Vagina (tissue), 2 donors: ENCODE measurements at regions not wholly inside any gene's neighbourhood (a gene's known extent, or its start where the extent isn't known, plus 50 kb on each side); places are given as distances from the start of the nearest gene placed in this dataset.

Experiments
- POLR2A ChIP-seq, 2 donors: fragments of 450-650 bp; IDR thresholded peaks; one replicate each; pipeline ENCODE4 v1.6.1; 2017; ENCODE audit warnings: antibody characterized with exemption in 2 of 2, mild to moderate bottlenecking in 2 of 2, moderate library complexity in 2 of 2
- POLR2AphosphoS5 ChIP-seq, 2 donors: sonication (generic); formaldehyde crosslinking; IDR thresholded peaks; one replicate each; pipeline ENCODE4 v1.9.0; 2017; ENCODE audit warnings: antibody characterized with exemption in 2 of 2, mild to moderate bottlenecking in 2 of 2, low read depth in 1 of 2; ENCODE audit not compliant: insufficient read depth in 1 of 2
- TF ChIP-seq, protein P1 (sequence below), 3 experiments: fragments of 450-650 bp in 2 of 3; fragments of 200-600 bp in 1 of 3; sonication (generic) in 1 of 3; IDR thresholded peaks; one replicate each; pipeline ENCODE4 v1.5.1; 2017 to 2019; ENCODE audit warnings: antibody characterized with exemption in 3 of 3, mild to moderate bottlenecking in 2 of 3, moderate library complexity in 2 of 3

DNA sequence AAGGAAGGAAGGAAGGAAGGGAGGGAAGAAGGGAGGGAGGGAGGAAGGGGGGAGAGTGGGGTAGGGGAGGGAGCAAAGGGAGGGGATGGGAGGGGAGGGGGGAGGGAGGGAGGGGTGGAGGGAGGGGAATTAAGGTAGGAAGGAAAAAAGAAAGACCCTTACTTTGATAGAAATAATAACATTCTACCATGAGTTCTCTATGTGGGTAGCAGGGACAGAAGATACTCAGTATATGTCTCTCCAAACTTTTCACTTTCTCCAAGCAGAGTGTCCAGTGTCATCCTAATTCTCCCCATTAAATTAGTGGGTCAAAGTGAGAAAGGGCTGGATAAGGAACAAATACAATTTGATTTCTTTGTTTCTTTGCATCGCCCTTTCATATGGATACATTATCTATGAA is 553.4 kb upstream of the USP15 start:
- TF ChIP-seq, protein P1, sequence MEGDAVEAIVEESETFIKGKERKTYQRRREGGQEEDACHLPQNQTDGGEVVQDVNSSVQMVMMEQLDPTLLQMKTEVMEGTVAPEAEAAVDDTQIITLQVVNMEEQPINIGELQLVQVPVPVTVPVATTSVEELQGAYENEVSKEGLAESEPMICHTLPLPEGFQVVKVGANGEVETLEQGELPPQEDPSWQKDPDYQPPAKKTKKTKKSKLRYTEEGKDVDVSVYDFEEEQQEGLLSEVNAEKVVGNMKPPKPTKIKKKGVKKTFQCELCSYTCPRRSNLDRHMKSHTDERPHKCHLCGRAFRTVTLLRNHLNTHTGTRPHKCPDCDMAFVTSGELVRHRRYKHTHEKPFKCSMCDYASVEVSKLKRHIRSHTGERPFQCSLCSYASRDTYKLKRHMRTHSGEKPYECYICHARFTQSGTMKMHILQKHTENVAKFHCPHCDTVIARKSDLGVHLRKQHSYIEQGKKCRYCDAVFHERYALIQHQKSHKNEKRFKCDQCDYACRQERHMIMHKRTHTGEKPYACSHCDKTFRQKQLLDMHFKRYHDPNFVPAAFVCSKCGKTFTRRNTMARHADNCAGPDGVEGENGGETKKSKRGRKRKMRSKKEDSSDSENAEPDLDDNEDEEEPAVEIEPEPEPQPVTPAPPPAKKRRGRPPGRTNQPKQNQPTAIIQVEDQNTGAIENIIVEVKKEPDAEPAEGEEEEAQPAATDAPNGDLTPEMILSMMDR (IDR thresholded peaks at IDR 0.05): no peak
- no peak for TF ChIP-seq POLR2AphosphoS5 (IDR thresholded peaks at IDR 0.05; ENCODE audit: insufficient read depth in 1 of 2, low read depth in 1 of 2)
- no peak for TF ChIP-seq POLR2A (IDR thresholded peaks at IDR 0.05)
